Activated T-helper 2 cell treated with anti-CD3 and anti-CD28 coated beads, Interferon-gamma antibody, Interleukin-2, Interleukin-4, amounts not matched to agents 10 μg/mL and 5 μg/mL and 100 μg/mL, durations not matched to agents 14 hours and 24 hours and 36 hours (primary cell): ENCODE measurements at regions not wholly inside any gene's neighbourhood (a gene's known extent, or its start where the extent isn't known, plus 50 kb on each side); places are given as distances from the start of the nearest gene placed in this dataset.

ENCODE experiments used
- DNase-seq: peaks from one replicate; pipeline ENCODE4 v3.0.0; 2021; ENCODE audit warnings: low spot score
- H3K27ac Mint-ChIP-seq: one replicate; pipeline ENCODE4 v1.8.0; 2021; ENCODE audit warnings: mixed read lengths
- H3K27me3 Mint-ChIP-seq: one replicate; pipeline ENCODE4 v1.8.0; 2021; ENCODE audit warnings: low read depth, mixed read lengths
- H3K36me3 Mint-ChIP-seq: one replicate; pipeline ENCODE4 v1.8.0; 2021; ENCODE audit warnings: low read depth, mixed read lengths
- H3K4me1 Mint-ChIP-seq: one replicate; pipeline ENCODE4 v1.8.0; 2021; ENCODE audit warnings: low read depth, mixed read lengths
- H3K4me3 Mint-ChIP-seq: one replicate; pipeline ENCODE4 v1.8.0; 2021; ENCODE audit warnings: low read depth, mild to moderate bottlenecking, moderate library complexity, mixed read lengths
- H3K9me3 Mint-ChIP-seq: one replicate; pipeline ENCODE4 v1.8.0; 2021; ENCODE audit warnings: mixed read lengths
- intact Hi-C: fragments of 100-400 bp; cut with micrococcal nuclease; formaldehyde crosslinking; loops from one replicate; pipeline ENCODE4 v1.15.1; 2023

GRCh38 chr20:4548552-4548951 is 137.7 kb upstream of the PRNP start:
- Mint-ChIP-seq H3K27ac (no peak overlapping the region), H3K36me3 (no peaks in the 10 kb centered on the region), H3K27me3 (peaks cover 27% of the 10 kb centered on the region), H3K9me3 (no peaks in the 10 kb centered on the region), H3K4me3 (no peak overlapping the region), H3K4me1 (no peaks in the 10 kb centered on the region)
- no peak for DNase-seq
- intact Hi-C loops = no loop called here

- intact Hi-C loops = no loop called here
- no peak overlapping the region for H3K4me3 Mint-ChIP-seq
- H3K4me1 Mint-ChIP-seq = no peaks in the 10 kb centered on the region
- no peaks in the 10 kb centered on the region for H3K9me3 Mint-ChIP-seq
- H3K36me3 Mint-ChIP-seq = no peaks in the 10 kb centered on the region
- peaks cover 25% of the 10 kb centered on the region for H3K27me3 Mint-ChIP-seq
- no peak overlapping the region for H3K27ac Mint-ChIP-seq
- no peak for DNase-seq
Observed at GRCh38 chr20:4546786-4547185, 139.5 kb upstream of the PRNP start.

- no peaks in the 10 kb centered on the region for H3K9me3 Mint-ChIP-seq
- peaks cover 21% of the 10 kb centered on the region for H3K27me3 Mint-ChIP-seq
- no peak overlapping the region for H3K27ac Mint-ChIP-seq
- no peak overlapping the region for H3K4me3 Mint-ChIP-seq
- no peak for DNase-seq
- intact Hi-C loops = no loop called here
- no peaks in the 10 kb centered on the region for H3K4me1 Mint-ChIP-seq
- H3K36me3 Mint-ChIP-seq = no peaks in the 10 kb centered on the region
Observed at GRCh38 chr20:4546342-4546741, 139.9 kb upstream of the PRNP start.

GRCh38 chr20:4545526-4545925 is 140.7 kb upstream of the PRNP start:
- no peaks in the 10 kb centered on the region for H3K36me3 Mint-ChIP-seq
- no peak overlapping the region for H3K4me3 Mint-ChIP-seq
- intact Hi-C loops = no loop called here
- no peak for DNase-seq
- no peak overlapping the region for H3K27ac Mint-ChIP-seq
- H3K9me3 Mint-ChIP-seq = no peaks in the 10 kb centered on the region
- no peaks in the 10 kb centered on the region for H3K4me1 Mint-ChIP-seq
- H3K27me3 Mint-ChIP-seq = peaks cover 21% of the 10 kb centered on the region

- no peaks in the 10 kb centered on the region for H3K9me3 Mint-ChIP-seq
- peaks cover 23% of the 10 kb centered on the region for H3K27me3 Mint-ChIP-seq
- no peak overlapping the region for H3K4me3 Mint-ChIP-seq
- no peaks in the 10 kb centered on the region for H3K4me1 Mint-ChIP-seq
- H3K36me3 Mint-ChIP-seq = no peaks in the 10 kb centered on the region
- no peak for DNase-seq
- no peak overlapping the region for H3K27ac Mint-ChIP-seq
- intact Hi-C loops = no loop called here
Observed at GRCh38 chr20:4544765-4545164, 141.5 kb upstream of the PRNP start.

- peaks cover 20% of the 10 kb centered on the region for H3K27me3 Mint-ChIP-seq
- intact Hi-C loops = no loop called here
- no peak for DNase-seq
Observed at GRCh38 chr20:4542270-4542669, 144.0 kb upstream of the PRNP start.

GRCh38 chr20:4534315-4534714 is 151.9 kb upstream of the PRNP start:
- H3K4me1 Mint-ChIP-seq = no peaks in the 10 kb centered on the region
- H3K4me3 Mint-ChIP-seq = no peak overlapping the region
- no peaks in the 10 kb centered on the region for H3K36me3 Mint-ChIP-seq
- no peak overlapping the region for H3K27ac Mint-ChIP-seq
- peaks cover 23% of the 10 kb centered on the region for H3K27me3 Mint-ChIP-seq
- DNase-seq = no peak
- intact Hi-C loops = no loop called here
- no peaks in the 10 kb centered on the region for H3K9me3 Mint-ChIP-seq

More at GRCh38 chr20:4542270-4542669, 144.0 kb upstream of the PRNP start:
- Mint-ChIP-seq H3K9me3 (no peaks in the 10 kb centered on the region), H3K27ac (no peak overlapping the region), H3K36me3 (no peaks in the 10 kb centered on the region), H3K4me3 (no peak overlapping the region), H3K4me1 (no peaks in the 10 kb centered on the region)

GRCh38 chr20:4533368-4534133 is 152.7 kb upstream of the PRNP start:
- H3K9me3 Mint-ChIP-seq = no peaks in the 10 kb centered on the region
- no peak overlapping the region for H3K4me3 Mint-ChIP-seq
- H3K27ac Mint-ChIP-seq = no peak overlapping the region
- intact Hi-C loops = no loop called here
- no peak for DNase-seq
- peaks cover 23% of the 10 kb centered on the region for H3K27me3 Mint-ChIP-seq
- H3K36me3 Mint-ChIP-seq = no peaks in the 10 kb centered on the region
- no peaks in the 10 kb centered on the region for H3K4me1 Mint-ChIP-seq

- peaks cover 27% of the 10 kb centered on the region for H3K27me3 Mint-ChIP-seq
- intact Hi-C loops = no loop called here
- no peak for DNase-seq
- H3K4me1 Mint-ChIP-seq = no peaks in the 10 kb centered on the region
- H3K36me3 Mint-ChIP-seq = no peaks in the 10 kb centered on the region
- H3K27ac Mint-ChIP-seq = no peak overlapping the region
- no peak overlapping the region for H3K4me3 Mint-ChIP-seq
- H3K9me3 Mint-ChIP-seq = no peaks in the 10 kb centered on the region
Observed at GRCh38 chr20:4532772-4533171, 153.5 kb upstream of the PRNP start.

- Mint-ChIP-seq H3K9me3 (no peaks in the 10 kb centered on the region), H3K27ac (no peak overlapping the region), H3K27me3 (peaks cover 16% of the 10 kb centered on the region), H3K36me3 (no peaks in the 10 kb centered on the region), H3K4me3 (no peak overlapping the region), H3K4me1 (no peaks in the 10 kb centered on the region)
- intact Hi-C loops = no loop called here
- no peak for DNase-seq
Observed at GRCh38 chr20:4524792-4525191, 161.5 kb upstream of the PRNP start.

GRCh38 chr20:4524307-4524706 is 161.9 kb upstream of the PRNP start:
- Mint-ChIP-seq H3K4me1 (peaks cover 3% of the 10 kb centered on the region), H3K27me3 (peaks cover 14% of the 10 kb centered on the region), H3K27ac (no peak overlapping the region), H3K9me3 (no peaks in the 10 kb centered on the region), H3K4me3 (no peak overlapping the region), H3K36me3 (no peaks in the 10 kb centered on the region)
- DNase-seq = no peak
- intact Hi-C loops = no loop called here

GRCh38 chr20:4522310-4522709 is 163.9 kb upstream of the PRNP start:
- Mint-ChIP-seq H3K9me3 (no peaks in the 10 kb centered on the region), H3K4me1 (peaks cover 3% of the 10 kb centered on the region), H3K27me3 (peaks cover 8% of the 10 kb centered on the region), H3K4me3 (no peak overlapping the region), H3K36me3 (no peaks in the 10 kb centered on the region), H3K27ac (no peak overlapping the region)
- intact Hi-C loops = no loop called here
- DNase-seq = no peak

GRCh38 chr20:4521170-4521968 is 164.9 kb upstream of the PRNP start:
- Mint-ChIP-seq H3K36me3 (no peaks in the 10 kb centered on the region), H3K4me1 (peaks cover 3% of the 10 kb centered on the region), H3K27me3 (peaks cover 5% of the 10 kb centered on the region), H3K27ac (no peak overlapping the region), H3K4me3 (no peak overlapping the region), H3K9me3 (no peaks in the 10 kb centered on the region)
- DNase-seq = no peak
- intact Hi-C loops = no loop called here
